OCI-LY3 (cell line): ENCODE measurements at regions not wholly inside any gene's neighbourhood (a gene's known extent, or its start where the extent isn't known, plus 50 kb on each side); places are given as distances from the start of the nearest gene placed in this dataset.

Source experiments
- H2AFZ ChIP-seq: fragments of 200-600, 300-600 bp; shearing (Covaris generic); 2 replicates; pipeline ENCODE4 v1.6.0; 2014; ENCODE audit warnings: antibody characterized with exemption, low read depth, low read length
- H3K27ac ChIP-seq: fragments of 200-600, 300-600 bp; sonication (generic); 2 replicates; pipeline ENCODE4 v1.5.1; 2014; ENCODE audit warnings: mild to moderate bottlenecking, low read length, moderate library complexity, mixed read lengths
- H3K27me3 ChIP-seq: fragments of 200-600, 300-600 bp; sonication (generic); 2 replicates; pipeline ENCODE4 v1.6.1; 2014; ENCODE audit warnings: low read depth, low read length, mixed read lengths
- H3K36me3 ChIP-seq: fragments of 200-600, 300-600 bp; sonication (generic); replicated peaks from 2 replicates; pipeline ENCODE3; 2014; ENCODE audit warnings: low read depth, low read length, mixed read lengths
- H3K4me1 ChIP-seq: fragments of 300-600, 200-600 bp; sonication (generic); 2 replicates; pipeline ENCODE4 v1.6.1; 2014; ENCODE audit warnings: low read length, mixed read lengths
- H3K4me2 ChIP-seq: fragments of 200-600, 300-600 bp; sonication (generic); 2 replicates; pipeline ENCODE4 v1.6.1; 2014; ENCODE audit warnings: low read length, mixed read lengths
- H3K4me3 ChIP-seq: fragments of 300-600, 200-600 bp; sonication (generic); 2 replicates; pipeline ENCODE4 v1.5.1; 2014; ENCODE audit warnings: antibody characterized with exemption, mild to moderate bottlenecking, low read length, moderate library complexity
- H3K79me2 ChIP-seq: fragments of 300-600, 200-600 bp; shearing (Covaris generic); 2 replicates; pipeline ENCODE4 v1.6.1; 2014; ENCODE audit warnings: mild to moderate bottlenecking, low read length, mixed read lengths
- H3K9ac ChIP-seq: fragments of 300-600, 200-600 bp; shearing (Covaris generic); 2 replicates; pipeline ENCODE4 v1.6.0; 2014; ENCODE audit warnings: mild to moderate bottlenecking, low read length, moderate library complexity
- H3K9me3 ChIP-seq: fragments of 200-600, 300-600 bp; shearing (Covaris generic); 2 replicates; pipeline ENCODE4 v1.6.1; 2014; ENCODE audit warnings: low read length, mixed read lengths; ENCODE audit not compliant: insufficient read depth
- H4K20me1 ChIP-seq: fragments of 200-600, 300-600 bp; sonication (generic); 2 replicates; pipeline ENCODE4 v1.6.1; 2016; ENCODE audit warnings: low read length, mixed read lengths; ENCODE audit not compliant: insufficient read depth
- EZH2phosphoT487 ChIP-seq: fragments of 200-600 bp; shearing (Covaris generic); IDR thresholded peaks from 2 replicates; pipeline ENCODE4 v1.6.1; 2018; ENCODE audit warnings: antibody characterized with exemption, mixed run types, low read depth
- TF ChIP-seq, protein P1 (sequence below): fragments of 200-600, 300-600 bp; sonication (generic); IDR thresholded peaks from 2 replicates; pipeline ENCODE4 v1.5.1; 2014; ENCODE audit warnings: antibody characterized with exemption, low read length, low read depth

DNA sequence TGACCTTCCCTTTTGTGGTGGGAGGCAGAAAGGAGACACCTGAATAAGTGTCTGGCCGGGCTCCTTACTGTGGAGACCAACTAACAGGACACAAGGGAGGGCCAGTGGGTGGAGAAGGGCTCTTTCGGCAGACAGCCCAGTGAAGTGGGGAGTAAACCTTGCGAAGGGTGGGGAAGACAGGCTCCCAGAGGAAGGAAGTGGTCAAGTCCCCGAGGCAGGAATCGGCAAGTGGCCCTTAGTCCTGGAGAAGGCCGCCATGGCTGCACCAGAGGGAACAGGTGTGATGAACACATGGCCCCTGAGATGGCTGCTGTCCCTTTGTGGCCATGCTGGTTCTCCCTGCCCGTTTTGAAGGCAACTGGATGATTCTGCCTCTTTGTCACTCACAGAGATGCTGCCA is 187.2 kb upstream of the IGFBP3 start:
- Histone ChIP-seq H3K4me3 (no peak overlapping the region), H3K27ac (no peak overlapping the region), H4K20me1 (no peaks in the 10 kb centered on the region), H3K79me2 (no peaks in the 10 kb centered on the region), H3K9me3 (no peaks in the 10 kb centered on the region), H3K27me3 (no peaks in the 10 kb centered on the region), H3K4me1 (no peaks in the 10 kb centered on the region), H3K9ac (no peak overlapping the region), H3K4me2 (no peak overlapping the region), H3K36me3 (no peaks in the 10 kb centered on the region), H2AFZ (no peak overlapping the region)
- TF ChIP-seq, protein P1, sequence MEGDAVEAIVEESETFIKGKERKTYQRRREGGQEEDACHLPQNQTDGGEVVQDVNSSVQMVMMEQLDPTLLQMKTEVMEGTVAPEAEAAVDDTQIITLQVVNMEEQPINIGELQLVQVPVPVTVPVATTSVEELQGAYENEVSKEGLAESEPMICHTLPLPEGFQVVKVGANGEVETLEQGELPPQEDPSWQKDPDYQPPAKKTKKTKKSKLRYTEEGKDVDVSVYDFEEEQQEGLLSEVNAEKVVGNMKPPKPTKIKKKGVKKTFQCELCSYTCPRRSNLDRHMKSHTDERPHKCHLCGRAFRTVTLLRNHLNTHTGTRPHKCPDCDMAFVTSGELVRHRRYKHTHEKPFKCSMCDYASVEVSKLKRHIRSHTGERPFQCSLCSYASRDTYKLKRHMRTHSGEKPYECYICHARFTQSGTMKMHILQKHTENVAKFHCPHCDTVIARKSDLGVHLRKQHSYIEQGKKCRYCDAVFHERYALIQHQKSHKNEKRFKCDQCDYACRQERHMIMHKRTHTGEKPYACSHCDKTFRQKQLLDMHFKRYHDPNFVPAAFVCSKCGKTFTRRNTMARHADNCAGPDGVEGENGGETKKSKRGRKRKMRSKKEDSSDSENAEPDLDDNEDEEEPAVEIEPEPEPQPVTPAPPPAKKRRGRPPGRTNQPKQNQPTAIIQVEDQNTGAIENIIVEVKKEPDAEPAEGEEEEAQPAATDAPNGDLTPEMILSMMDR = no peak
- TF ChIP-seq EZH2phosphoT487 = no peak

DNA sequence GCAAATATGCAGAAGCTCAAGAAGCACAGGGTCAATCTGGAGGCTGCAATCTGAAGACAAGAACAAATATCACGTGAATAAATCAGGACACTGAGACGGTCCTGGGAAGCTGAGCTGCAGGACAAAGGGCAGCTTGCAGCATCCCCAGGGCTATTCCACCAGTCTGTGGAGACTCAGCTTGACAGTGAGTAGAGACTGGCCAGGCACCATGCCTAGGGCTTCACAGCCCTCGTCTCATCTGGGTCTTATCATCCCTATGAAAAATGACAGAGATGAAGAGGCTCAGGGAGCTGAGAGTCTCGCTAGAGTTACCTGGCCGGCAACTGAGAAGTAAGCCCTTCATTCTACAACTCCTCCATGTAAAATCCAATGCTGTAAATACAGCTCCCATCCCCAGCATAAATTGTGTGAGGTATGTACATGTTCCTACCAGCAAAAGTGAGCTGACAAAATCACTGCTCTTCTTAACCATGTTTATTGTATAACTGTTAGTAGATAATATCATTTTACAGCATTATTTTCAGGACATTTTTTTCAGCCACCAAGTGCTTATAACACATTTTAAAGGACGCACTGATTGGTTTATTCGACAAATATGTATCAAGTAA is 186.6 kb upstream of the IGFBP3 start:
- TF ChIP-seq, protein P1 = no peak
- TF ChIP-seq EZH2phosphoT487 = no peak
- no peak overlapping the region for H3K9ac ChIP-seq
- H2AFZ ChIP-seq = no peak overlapping the region
- H3K36me3 ChIP-seq = no peaks in the 10 kb centered on the region
- H3K4me1 ChIP-seq = no peaks in the 10 kb centered on the region
- no peaks in the 10 kb centered on the region for H3K79me2 ChIP-seq
- no peaks in the 10 kb centered on the region for H3K27me3 ChIP-seq
- H3K4me2 ChIP-seq = no peak overlapping the region
- no peak overlapping the region for H3K27ac ChIP-seq
- H4K20me1 ChIP-seq = no peaks in the 10 kb centered on the region
- H3K4me3 ChIP-seq = no peak overlapping the region
- H3K9me3 ChIP-seq = no peaks in the 10 kb centered on the region

GRCh38 chr7:46100521-46100920 is 179.4 kb upstream of the IGFBP3 start:
- H3K9me3 ChIP-seq = no peaks in the 10 kb centered on the region
- no peaks in the 10 kb centered on the region for H3K4me1 ChIP-seq
- H3K79me2 ChIP-seq = no peaks in the 10 kb centered on the region
- no peak overlapping the region for H3K9ac ChIP-seq
- no peak overlapping the region for H3K4me2 ChIP-seq
- TF ChIP-seq EZH2phosphoT487 = no peak
- TF ChIP-seq, protein P1 = no peak
- H2AFZ ChIP-seq = no peak overlapping the region
- no peak overlapping the region for H3K4me3 ChIP-seq
- no peaks in the 10 kb centered on the region for H3K27me3 ChIP-seq
- H3K36me3 ChIP-seq = no peaks in the 10 kb centered on the region
- no peak overlapping the region for H3K27ac ChIP-seq
- H4K20me1 ChIP-seq = no peaks in the 10 kb centered on the region

DNA sequence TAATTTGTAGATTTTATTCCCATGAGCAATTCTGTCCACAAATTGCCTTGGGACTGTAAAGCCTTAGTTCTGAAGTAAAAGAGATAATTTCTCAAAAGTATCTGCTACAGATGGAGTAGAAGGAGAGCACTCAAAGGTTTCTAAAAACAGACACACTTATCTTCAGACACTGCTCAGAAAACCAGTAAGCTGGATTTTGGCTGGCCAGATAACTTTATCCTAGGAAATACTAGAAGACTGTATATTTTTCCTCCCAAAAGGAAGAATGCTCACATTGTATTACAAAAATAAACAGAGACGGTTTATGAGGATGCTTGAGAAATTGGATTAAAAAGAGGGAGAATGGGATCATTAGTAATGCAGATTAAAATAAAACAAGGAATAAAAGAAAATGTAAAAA is 178.0 kb upstream of the IGFBP3 start:
- Histone ChIP-seq H3K36me3 (no peaks in the 10 kb centered on the region), H3K4me2 (no peak overlapping the region), H3K4me1 (no peaks in the 10 kb centered on the region), H3K27me3 (no peaks in the 10 kb centered on the region), H3K27ac (no peak overlapping the region), H4K20me1 (no peaks in the 10 kb centered on the region), H3K4me3 (no peak overlapping the region), H3K79me2 (no peaks in the 10 kb centered on the region), H3K9ac (no peak overlapping the region), H2AFZ (no peak overlapping the region), H3K9me3 (no peaks in the 10 kb centered on the region)
- no peak for TF ChIP-seq EZH2phosphoT487
- TF ChIP-seq, protein P1 = no peak
